Central memory CD8-positive, alpha-beta T cell (primary cell): ENCODE measurements at regions not wholly inside any gene's neighbourhood (a gene's known extent, or its start where the extent isn't known, plus 50 kb on each side); places are given as distances from the start of the nearest gene placed in this dataset.
"Not testable (repeated sequence)": the region's sequence is repeated elsewhere in the genome, so short reads cannot be mapped to it uniquely, and the experiment has no call there.

Source experiments
- ATAC-seq: fragments of 150-1000 bp; cut with Tn5 transposase; replicated peaks from 2 replicates; pipeline ENCODE4 v1.10.0; 2022; ENCODE audit warnings: mild to moderate bottlenecking, moderate FRiP score, moderate number of reproducible peaks; ENCODE audit not compliant: poor library complexity, severe bottlenecking; ENCODE audit errors: extremely low read depth
- DNase-seq, 2 donors: peaks; one replicate each; pipeline ENCODE4 v3.0.0; 2021; ENCODE audit warnings: low spot score in 2 of 2
- H3K27ac Mint-ChIP-seq: one replicate; pipeline ENCODE4 v1.8.0; 2022; ENCODE audit warnings: low read depth, mild to moderate bottlenecking, moderate library complexity, mixed read lengths
- H3K27me3 Mint-ChIP-seq: one replicate; pipeline ENCODE4 v1.8.0; 2022; ENCODE audit warnings: mixed read lengths
- H3K36me3 Mint-ChIP-seq: one replicate; pipeline ENCODE4 v1.8.0; 2022; ENCODE audit warnings: mild to moderate bottlenecking, moderate library complexity, mixed read lengths; ENCODE audit not compliant: insufficient read depth
- H3K4me1 Mint-ChIP-seq: one replicate; pipeline ENCODE4 v1.8.0; 2022; ENCODE audit warnings: mixed read lengths
- H3K4me3 Mint-ChIP-seq: one replicate; pipeline ENCODE4 v1.8.0; 2022; ENCODE audit warnings: mild to moderate bottlenecking, moderate library complexity, mixed read lengths
- H3K9me3 Mint-ChIP-seq: one replicate; pipeline ENCODE4 v1.8.0; 2022; ENCODE audit warnings: mixed read lengths

GRCh38 chr18:56291294-56291693, 347.1 kb downstream of the TXNL1 start:
- peaks cover 7% of the 10 kb centered on the region for H3K4me1 Mint-ChIP-seq
- DNase-seq (no peak), ATAC-seq (no peak)
- H3K4me3 Mint-ChIP-seq = no peak overlapping the region
- no peaks in the 10 kb centered on the region for H3K27me3 Mint-ChIP-seq
- no peaks in the 10 kb centered on the region for H3K36me3 Mint-ChIP-seq
- no peak overlapping the region for H3K27ac Mint-ChIP-seq
- peaks cover 12% of the 10 kb centered on the region for H3K9me3 Mint-ChIP-seq

GRCh38 chr18:56289381-56289780, 349.0 kb downstream of the TXNL1 start:
- H3K9me3 Mint-ChIP-seq = peaks cover 11% of the 10 kb centered on the region
- DNase-seq (no peak), ATAC-seq (no peak)
- H3K27me3 Mint-ChIP-seq = no peaks in the 10 kb centered on the region
- H3K4me1 Mint-ChIP-seq = no peaks in the 10 kb centered on the region
- H3K4me3 Mint-ChIP-seq = no peak overlapping the region
- no peaks in the 10 kb centered on the region for H3K36me3 Mint-ChIP-seq
- H3K27ac Mint-ChIP-seq = no peak overlapping the region

GRCh38 chr18:56286775-56287325, 351.5 kb downstream of the TXNL1 start:
- Mint-ChIP-seq H3K27me3 (no peaks in the 10 kb centered on the region), H3K4me3 (no peak overlapping the region), H3K9me3 (peaks cover 12% of the 10 kb centered on the region), H3K4me1 (no peaks in the 10 kb centered on the region), H3K36me3 (no peaks in the 10 kb centered on the region), H3K27ac (no peak overlapping the region)
- DNase-seq (no peak), ATAC-seq (no peak)

- no peaks in the 10 kb centered on the region for H3K4me1 Mint-ChIP-seq
- no peak for DNase-seq
- no peak overlapping the region for H3K4me3 Mint-ChIP-seq
- no peaks in the 10 kb centered on the region for H3K27me3 Mint-ChIP-seq
- peaks cover 12% of the 10 kb centered on the region for H3K9me3 Mint-ChIP-seq
- H3K27ac Mint-ChIP-seq = no peak overlapping the region
- ATAC-seq = no peak
- H3K36me3 Mint-ChIP-seq = no peaks in the 10 kb centered on the region
Observed at GRCh38 chr18:56285387-56286065, 352.9 kb downstream of the TXNL1 start.

- H3K27me3 Mint-ChIP-seq = no peaks in the 10 kb centered on the region
- H3K4me3 Mint-ChIP-seq = no peak overlapping the region
- no peak overlapping the region for H3K27ac Mint-ChIP-seq
- ATAC-seq (no peak), DNase-seq (no peak)
- no peaks in the 10 kb centered on the region for H3K36me3 Mint-ChIP-seq
- H3K4me1 Mint-ChIP-seq = no peaks in the 10 kb centered on the region
- H3K9me3 Mint-ChIP-seq = peaks cover 17% of the 10 kb centered on the region
Observed at GRCh38 chr18:56284319-56284718, 354.1 kb downstream of the TXNL1 start.

- Mint-ChIP-seq H3K4me1 (no peaks in the 10 kb centered on the region), H3K27ac (no peak overlapping the region), H3K27me3 (no peaks in the 10 kb centered on the region), H3K9me3 (peaks cover 17% of the 10 kb centered on the region), H3K36me3 (no peaks in the 10 kb centered on the region), H3K4me3 (no peak overlapping the region)
- ATAC-seq = no peak
- no peak for DNase-seq
Observed at GRCh38 chr18:56283316-56283715, 355.1 kb downstream of the TXNL1 start.

GRCh38 chr18:56282234-56283104, 355.9 kb downstream of the TXNL1 start:
- no peak overlapping the region for H3K4me3 Mint-ChIP-seq
- no peak for ATAC-seq
- no peak for DNase-seq
- no peaks in the 10 kb centered on the region for H3K36me3 Mint-ChIP-seq
- no peaks in the 10 kb centered on the region for H3K27me3 Mint-ChIP-seq
- no peaks in the 10 kb centered on the region for H3K4me1 Mint-ChIP-seq
- H3K27ac Mint-ChIP-seq = no peak overlapping the region
- peaks cover 19% of the 10 kb centered on the region for H3K9me3 Mint-ChIP-seq

- not testable (repeated sequence) for H3K36me3 Mint-ChIP-seq, H3K27me3 Mint-ChIP-seq, ATAC-seq, DNase-seq, H3K27ac Mint-ChIP-seq, H3K4me1 Mint-ChIP-seq, H3K4me3 Mint-ChIP-seq
- peaks cover 16% of the 10 kb centered on the region for H3K9me3 Mint-ChIP-seq
Observed at GRCh38 chr18:56279816-56280215, 358.6 kb downstream of the TXNL1 start.

- no peaks in the 10 kb centered on the region for H3K4me1 Mint-ChIP-seq
Observed at GRCh38 chr18:56278421-56279003, 359.9 kb downstream of the TXNL1 start.

GRCh38 chr18:56276466-56276865, 361.9 kb downstream of the TXNL1 start:
- no peak for ATAC-seq
- Mint-ChIP-seq H3K4me3 (no peak overlapping the region), H3K36me3 (no peaks in the 10 kb centered on the region)

More at GRCh38 chr18:56278421-56279003, 359.9 kb downstream of the TXNL1 start:
- no peaks in the 10 kb centered on the region for H3K36me3 Mint-ChIP-seq
- H3K27me3 Mint-ChIP-seq = no peaks in the 10 kb centered on the region
- no peak overlapping the region for H3K4me3 Mint-ChIP-seq
- H3K9me3 Mint-ChIP-seq = peaks cover 11% of the 10 kb centered on the region
- ATAC-seq = no peak
- no peak for DNase-seq
- H3K27ac Mint-ChIP-seq = no peak overlapping the region

GRCh38 chr18:56273541-56274219, 364.7 kb downstream of the TXNL1 start:
- Mint-ChIP-seq H3K9me3 (peaks cover 5% of the 10 kb centered on the region), H3K27ac (no peak overlapping the region), H3K36me3 (no peaks in the 10 kb centered on the region), H3K4me3 (no peak overlapping the region), H3K4me1 (no peaks in the 10 kb centered on the region), H3K27me3 (no peaks in the 10 kb centered on the region)
- DNase-seq (no peak), ATAC-seq (no peak)

More at GRCh38 chr18:56276466-56276865, 361.9 kb downstream of the TXNL1 start:
- DNase-seq = no peak
- H3K27ac Mint-ChIP-seq = no peak overlapping the region
- H3K27me3 Mint-ChIP-seq = no peaks in the 10 kb centered on the region
- peaks cover 11% of the 10 kb centered on the region for H3K9me3 Mint-ChIP-seq
- no peaks in the 10 kb centered on the region for H3K4me1 Mint-ChIP-seq

GRCh38 chr18:56270671-56271250, 367.6 kb downstream of the TXNL1 start:
- Mint-ChIP-seq H3K36me3 (no peaks in the 10 kb centered on the region), H3K9me3 (peaks cover 4% of the 10 kb centered on the region), H3K27me3 (no peaks in the 10 kb centered on the region), H3K4me3 (no peak overlapping the region), H3K27ac (no peak overlapping the region), H3K4me1 (no peaks in the 10 kb centered on the region)
- no peak for ATAC-seq
- DNase-seq = no peak
